GM12872 (cell line): ENCODE measurements at regions not wholly inside any gene's neighbourhood (a gene's known extent, or its start where the extent isn't known, plus 50 kb on each side); places are given as distances from the start of the nearest gene placed in this dataset.

Experiments
- CTCF ChIP-seq: IDR thresholded peaks from 3 replicates; pipeline ENCODE4 v1.5.1; 2011; ENCODE audit warnings: low read depth, mild to moderate bottlenecking, low read length, moderate library complexity; ENCODE audit not compliant: insufficient read depth

GRCh38 chr12:108047071-108047550 lies 82.0 kb upstream of the WSCD2 start:
- TF ChIP-seq CTCF, result no peak

- TF ChIP-seq CTCF, result no peak
Measured at GRCh38 chr12:108048686-108049085, 80.4 kb upstream of the WSCD2 start.

GRCh38 chr12:108050696-108051095 lies 78.4 kb upstream of the WSCD2 start:
- no peak for TF ChIP-seq CTCF

- TF ChIP-seq CTCF, result no peak
Measured at GRCh38 chr12:108052260-108052659, 76.8 kb upstream of the WSCD2 start.

DNA sequence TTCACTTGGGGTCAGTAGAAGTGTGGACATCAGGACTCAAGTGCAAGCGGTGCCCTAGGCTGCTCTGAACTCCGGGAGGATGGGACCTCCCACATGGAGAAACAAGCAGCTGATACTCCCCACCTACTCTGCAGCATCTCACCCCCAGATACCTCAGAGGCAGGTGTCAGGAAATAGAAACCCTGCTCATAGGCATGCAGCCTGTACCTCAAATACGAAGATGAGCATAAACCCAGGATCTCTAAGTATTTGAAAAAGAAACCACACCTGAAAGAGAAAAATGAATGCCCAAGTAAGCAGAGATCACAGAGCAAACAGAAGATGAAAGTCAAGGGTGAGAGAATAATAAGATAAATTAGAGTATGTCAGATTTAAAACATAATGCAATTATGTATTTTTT lies 75.6 kb upstream of the WSCD2 start:
- TF ChIP-seq CTCF, result no peak

DNA sequence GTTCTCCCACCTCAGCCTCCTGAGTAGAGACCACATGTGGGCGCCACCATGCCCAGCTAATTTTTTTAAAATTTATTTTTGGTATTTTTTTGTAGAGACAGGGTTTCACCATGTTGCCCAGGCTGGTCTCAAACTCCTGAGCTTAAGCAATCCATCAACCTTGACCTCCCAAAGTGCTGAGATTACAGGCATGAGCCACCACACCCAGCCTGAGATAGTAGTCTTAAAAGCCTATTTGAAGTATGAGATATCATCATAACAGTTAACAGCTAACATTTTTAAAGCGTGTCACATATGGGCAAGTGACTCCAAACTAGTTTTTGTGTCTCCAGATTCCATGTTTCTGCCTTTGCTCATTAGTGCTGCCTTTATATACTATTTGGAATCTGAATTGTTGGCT lies 74.6 kb upstream of the WSCD2 start:
- TF ChIP-seq CTCF, result no peak

GRCh38 chr12:108055141-108055540 lies 73.9 kb upstream of the WSCD2 start:
- no peak for TF ChIP-seq CTCF

DNA sequence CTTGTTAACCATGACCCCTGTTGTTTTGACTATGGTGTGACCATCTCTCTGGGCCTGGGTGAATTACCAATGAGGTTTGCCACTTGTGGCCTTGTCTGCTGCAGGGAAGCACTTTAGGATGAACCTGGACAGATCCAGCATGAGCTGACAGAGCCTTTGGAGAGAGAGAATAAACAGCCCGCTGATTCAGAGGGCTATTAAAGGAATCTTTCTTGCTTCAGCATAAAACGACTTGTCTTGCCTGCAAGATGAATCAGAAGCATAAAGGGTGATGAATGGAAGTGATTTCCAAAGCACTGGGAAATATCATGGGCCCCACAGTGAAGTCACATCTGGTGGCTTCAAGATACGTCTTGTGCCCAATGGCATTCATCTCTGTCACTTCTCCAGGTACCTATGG lies 69.0 kb upstream of the WSCD2 start:
- no peak for TF ChIP-seq CTCF
